ENCODE measurements at regions not wholly inside any gene's neighbourhood (a gene's known extent, or its start where the extent isn't known, plus 50 kb on each side); places are given as distances from the start of the nearest gene placed in this dataset.
"Not testable (repeated sequence)": the region's sequence is repeated elsewhere in the genome, so short reads cannot be mapped to it uniquely, and the experiment has no call there.

- no peak for DNase-seq
Observed at GRCh38 chr18:65671621-65672415, 79.0 kb upstream of the CDH7 start.

- DNase-seq, result not testable (repeated sequence)
Observed at GRCh38 chr18:65670145-65670544, 80.7 kb upstream of the CDH7 start.

GRCh38 chr18:65661391-65661790 lies 89.4 kb upstream of the CDH7 start:
- DNase-seq, result no peak

GRCh38 chr18:65659912-65660311 lies 90.9 kb upstream of the CDH7 start:
- DNase-seq, result no peak

DNA sequence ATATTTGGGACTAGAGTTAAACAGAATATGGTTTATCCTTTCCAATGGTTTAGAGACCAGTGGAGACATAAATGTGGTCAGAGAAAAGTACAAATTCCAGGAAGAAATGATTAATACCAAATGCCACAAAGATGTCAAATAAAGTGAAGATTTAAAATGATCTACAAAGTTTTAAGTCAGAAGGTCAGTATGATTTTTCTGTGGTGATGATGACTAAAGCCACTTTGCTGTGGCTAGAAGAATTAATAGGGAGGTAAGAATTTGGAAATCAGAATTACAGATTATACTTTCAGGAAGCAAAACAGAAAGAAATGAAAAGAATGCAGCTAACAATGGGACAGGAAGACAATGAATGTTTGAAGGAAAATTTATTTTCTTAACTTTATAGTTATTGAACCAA lies 91.5 kb upstream of the CDH7 start:
- DNase-seq, result no peak

DNA sequence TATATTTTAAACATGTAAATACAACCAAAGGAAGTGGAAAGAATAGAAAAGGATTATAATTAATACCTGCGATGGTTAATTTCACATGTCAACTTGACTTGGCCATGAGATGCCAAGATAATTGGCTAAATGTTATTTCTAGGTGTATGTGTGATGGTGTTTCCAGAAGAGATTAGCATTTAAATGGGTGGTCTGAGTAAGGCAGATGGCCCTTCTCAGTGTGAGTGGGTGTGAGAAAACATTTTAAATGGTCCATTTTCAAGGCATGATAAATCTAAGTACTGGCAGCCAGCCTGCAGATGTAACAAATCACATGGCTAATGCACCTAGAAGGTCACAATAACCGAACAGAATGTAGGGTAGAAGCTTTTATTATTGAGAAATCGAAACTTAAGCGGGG lies 99.6 kb upstream of the CDH7 start:
- DNase-seq, result no peak

DNA sequence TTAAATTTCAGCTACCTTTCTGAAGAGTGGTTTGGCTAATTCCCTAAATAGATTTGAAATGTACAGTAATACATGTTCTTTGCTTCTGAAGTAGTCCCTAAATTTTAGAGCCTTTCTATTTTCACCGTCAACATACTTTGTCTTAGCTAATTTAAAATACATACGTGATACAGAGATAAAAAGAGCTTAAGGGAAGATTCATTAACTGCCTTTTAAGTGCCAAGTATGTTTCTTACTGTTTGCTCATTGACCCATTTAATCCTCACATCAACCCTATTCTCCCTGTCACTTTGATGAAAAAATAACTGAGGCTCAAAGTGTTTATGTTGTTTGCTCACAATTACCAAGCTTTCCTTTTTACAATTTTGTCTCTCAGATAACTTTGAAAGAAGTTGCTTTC lies 118.6 kb upstream of the CDH7 start:
- no peak for DNase-seq

GRCh38 chr18:65631766-65632165 lies 119.0 kb upstream of the CDH7 start:
- DNase-seq, result no peak

GRCh38 chr18:65628390-65628789 lies 122.4 kb upstream of the CDH7 start:
- no peak for DNase-seq

- DNase-seq, result no peak
Observed at GRCh38 chr18:65623676-65624075, 127.1 kb upstream of the CDH7 start.

GRCh38 chr18:65622436-65622835 lies 128.4 kb upstream of the CDH7 start:
- DNase-seq, result no peak

DNA sequence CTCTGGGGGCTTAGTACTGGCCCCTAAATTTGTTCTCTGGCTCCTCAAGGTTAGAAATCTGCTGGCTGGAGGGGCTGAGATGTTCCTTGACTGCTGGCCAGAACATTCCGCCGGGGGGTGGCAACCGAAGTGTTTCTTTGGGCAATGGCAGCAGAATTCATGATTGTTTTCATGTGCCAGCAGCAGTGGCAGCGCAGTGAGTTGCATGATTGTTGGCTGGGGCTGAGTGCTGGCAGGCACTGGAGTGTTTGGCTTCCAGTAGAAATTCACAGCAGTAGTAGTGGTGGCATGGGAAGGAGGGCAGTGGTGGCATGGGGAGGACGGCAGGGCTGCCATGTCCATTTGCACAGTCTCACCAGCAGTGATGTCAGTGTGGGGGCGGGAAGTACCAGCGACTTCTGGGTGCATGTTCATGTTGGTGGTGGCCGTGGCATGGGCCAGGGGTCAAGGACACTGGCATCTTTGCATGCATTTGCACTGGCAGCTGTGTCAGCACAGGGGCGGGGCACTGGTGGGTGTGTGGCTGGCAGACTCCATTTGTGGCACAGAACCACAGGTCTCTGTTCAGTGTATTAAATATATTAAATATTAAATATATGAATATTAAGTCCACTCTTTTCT lies 130.6 kb upstream of the CDH7 start:
- no peak for DNase-seq

- no peak for DNase-seq
Observed at GRCh38 chr18:65610939-65611338, 139.9 kb upstream of the CDH7 start.

DNA sequence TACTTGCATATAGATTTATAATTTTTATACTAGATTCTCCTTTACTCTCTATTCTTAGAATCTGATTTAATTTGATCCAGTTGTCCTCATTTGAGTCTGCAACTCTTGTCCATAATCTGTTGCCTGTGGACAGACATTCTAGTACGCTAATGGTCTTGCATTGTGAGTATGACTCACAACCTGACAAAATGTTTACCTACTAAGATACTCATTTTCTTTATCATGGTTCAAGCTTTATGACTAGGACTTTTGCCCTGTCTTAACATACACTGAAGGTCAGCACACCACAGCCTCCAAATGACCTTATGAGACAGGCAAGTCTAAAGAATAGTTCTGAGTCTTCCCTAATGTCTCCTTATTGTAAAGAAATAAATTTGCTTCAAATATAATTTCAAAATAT lies 142.3 kb upstream of the CDH7 start:
- no peak for DNase-seq

- no peak for DNase-seq
Observed at GRCh38 chr18:65607161-65607560, 143.7 kb upstream of the CDH7 start.

- no peak for DNase-seq
Observed at GRCh38 chr18:65606551-65607130, 144.2 kb upstream of the CDH7 start.

DNA sequence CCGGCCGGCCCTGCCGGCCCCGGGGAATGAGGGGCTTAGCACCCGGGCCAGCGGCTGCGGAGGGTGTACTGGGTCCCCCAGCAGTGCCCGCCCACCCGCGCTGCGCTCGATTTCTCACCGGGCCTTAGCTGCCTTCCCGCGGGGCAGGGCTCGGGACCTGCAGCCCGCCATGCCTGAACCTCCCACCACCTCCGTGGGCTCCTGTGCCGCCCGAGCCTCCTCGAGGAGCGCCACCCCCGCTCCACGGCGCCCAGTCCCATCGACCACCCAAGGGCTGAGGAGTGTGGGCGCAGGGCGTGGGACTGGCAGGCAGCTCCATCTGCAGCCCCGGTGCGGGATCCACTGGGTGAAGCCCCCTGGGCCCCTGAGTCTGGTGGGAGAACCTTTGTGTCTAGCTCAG lies 145.5 kb upstream of the CDH7 start:
- not testable (repeated sequence) for DNase-seq

GRCh38 chr18:65601775-65602174 lies 149.0 kb upstream of the CDH7 start:
- DNase-seq, result no peak

DNA sequence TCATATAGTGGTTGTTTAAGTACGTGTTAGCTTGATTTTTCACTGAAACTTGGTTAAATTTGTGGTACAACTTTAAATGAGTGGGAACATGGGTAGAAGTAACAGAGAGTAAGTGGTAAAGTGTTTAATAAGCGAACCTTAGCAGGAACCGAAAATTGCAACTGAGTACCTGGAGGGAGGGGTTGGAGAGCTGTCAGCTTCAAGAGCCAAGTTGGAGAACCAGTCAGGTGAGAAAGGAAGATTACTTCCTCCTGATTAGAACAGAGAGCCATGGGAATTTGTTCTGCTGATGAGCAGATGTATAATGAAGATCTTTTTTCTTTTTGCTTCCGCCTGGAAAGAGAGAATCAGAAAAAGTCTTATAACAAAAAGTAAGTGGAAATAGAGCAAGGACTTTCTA lies 158.4 kb upstream of the CDH7 start:
- no peak for DNase-seq

- no peak for DNase-seq
Observed at GRCh38 chr18:65587491-65587890, 163.3 kb upstream of the CDH7 start.

DNA sequence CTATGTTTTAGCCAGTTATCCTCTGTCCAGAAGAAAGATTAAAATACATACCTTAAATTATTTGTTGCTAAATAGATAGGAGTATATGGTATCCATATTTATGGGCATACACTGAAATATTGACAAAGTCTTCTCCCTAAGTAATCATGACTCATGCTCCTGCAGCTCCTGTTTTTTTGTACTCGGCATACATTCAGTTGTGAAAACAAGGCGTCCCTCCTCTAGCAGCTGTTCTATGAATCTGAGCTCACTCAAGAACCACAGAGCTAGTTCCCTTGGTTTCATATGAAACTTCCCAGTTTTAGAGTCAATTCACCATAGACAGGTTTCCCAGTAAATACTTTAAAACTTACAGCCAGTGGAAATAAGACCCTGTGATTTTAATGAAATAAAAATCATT lies 168.7 kb upstream of the CDH7 start:
- DNase-seq, result not testable (repeated sequence)

GRCh38 chr18:65568866-65569265 lies 181.9 kb upstream of the CDH7 start:
- DNase-seq, result no peak

GRCh38 chr18:65567372-65567771 lies 183.4 kb upstream of the CDH7 start:
- DNase-seq, result peak; percentile 22

DNA sequence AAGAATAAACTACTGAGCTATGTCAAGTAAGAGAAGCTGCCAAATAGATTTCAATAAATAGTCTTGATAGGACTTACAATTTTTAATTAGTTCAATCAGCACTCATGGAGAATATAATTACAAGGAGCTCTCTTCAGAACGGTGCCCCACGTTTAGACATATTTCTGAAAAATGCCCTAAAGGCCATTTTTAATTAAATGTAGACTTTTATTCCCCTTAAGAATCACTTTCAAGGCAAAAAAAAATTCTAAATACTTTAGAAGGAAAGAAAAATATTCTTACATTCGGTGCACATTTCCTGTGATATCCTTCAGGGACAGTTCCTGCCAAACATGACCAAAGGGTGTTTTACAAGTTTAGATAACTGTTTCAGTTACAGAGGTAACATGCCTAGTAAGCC lies 202.5 kb upstream of the CDH7 start:
- DNase-seq, result no peak
